ENCODE measurements at regions not wholly inside any gene's neighbourhood (a gene's known extent, or its start where the extent isn't known, plus 50 kb on each side); places are given as distances from the start of the nearest gene placed in this dataset.

- CTCF ChIA-PET (ENCODE audit: unreplicated experiment): no interaction called here
Measured at GRCh38 chr1:25066731-25067517, 136.8 kb upstream of the RUNX3 start.

GRCh38 chr1:25066256-25066655 lies 136.2 kb upstream of the RUNX3 start:
- H3K9me2 ChIP-seq (ENCODE audit: insufficient read depth, low read length): no peaks in the 10 kb centered on the region
- BruUV-seq (replicated peaks): no TSS peak
- ChIA-PET POLR2A (no interaction called here), CTCF (ENCODE audit: unreplicated experiment) (no interaction called here)
- H3K4me3 ChIP-seq (ENCODE audit: low read depth, low read length, poor library complexity, severe bottlenecking): no peak overlapping the region
- no peak overlapping the region for H3K4me2 ChIP-seq (ENCODE audit: low read length)
- DNase-seq (ENCODE audit: low spot score): no peak
- no peaks in the 10 kb centered on the region for H3K79me2 ChIP-seq (ENCODE audit: insufficient read depth, low read depth, low read length)
- no peaks in the 10 kb centered on the region for H3K36me3 ChIP-seq (ENCODE audit: insufficient read depth, low read length)
- H2AFZ ChIP-seq (ENCODE audit: low read length): no peak overlapping the region
- intact Hi-C loops (cut with micrococcal nuclease; ENCODE audit: unreplicated experiment): no loop called here
- H4K20me1 ChIP-seq (ENCODE audit: insufficient read depth, low read length): no peaks in the 10 kb centered on the region
- H3K4me1 ChIP-seq (ENCODE audit: insufficient read depth, low read length, poor library complexity, severe bottlenecking): no peaks in the 10 kb centered on the region
- H3K9me3 ChIP-seq (ENCODE audit: low read length): no peaks in the 10 kb centered on the region
- H3K27ac ChIP-seq (ENCODE audit: low read depth, low read length, poor library complexity, severe bottlenecking): no peak overlapping the region
- TF ChIP-seq EZH2phosphoT487 (IDR thresholded peaks at IDR 0.05; ENCODE audit: borderline replicate concordance, low read depth, low read length): no peak

More at GRCh38 chr1:25066731-25067517, 136.8 kb upstream of the RUNX3 start:
- Histone ChIP-seq H3K9me3 (ENCODE audit: low read length) (no peaks in the 10 kb centered on the region), H3K4me1 (ENCODE audit: insufficient read depth, low read length, poor library complexity, severe bottlenecking) (no peaks in the 10 kb centered on the region), H3K4me2 (ENCODE audit: low read length) (no peak overlapping the region), H4K20me1 (ENCODE audit: insufficient read depth, low read length) (no peaks in the 10 kb centered on the region), H3K27ac (ENCODE audit: low read depth, low read length, poor library complexity, severe bottlenecking) (no peak overlapping the region), H3K36me3 (ENCODE audit: insufficient read depth, low read length) (no peaks in the 10 kb centered on the region), H3K79me2 (ENCODE audit: insufficient read depth, low read depth, low read length) (no peaks in the 10 kb centered on the region), H2AFZ (ENCODE audit: low read length) (no peak overlapping the region), H3K4me3 (ENCODE audit: low read depth, low read length, poor library complexity, severe bottlenecking) (no peak overlapping the region), H3K9me2 (ENCODE audit: insufficient read depth, low read length) (no peaks in the 10 kb centered on the region)
- TF ChIP-seq CTCF (conservative IDR thresholded peaks at IDR 0.05; ENCODE audit: low read length): no peak
- DNase-seq (ENCODE audit: low spot score): no peak
- intact Hi-C loops (cut with micrococcal nuclease; ENCODE audit: unreplicated experiment): no loop called here
- POLR2A ChIA-PET: interaction anchor here (0.7 kb wide), 1 partner anchor 59 kb away, joined by 3 read pairs; no protein-coding TSS in a partner anchor
- no TSS peak for BruUV-seq (replicated peaks)

DNA sequence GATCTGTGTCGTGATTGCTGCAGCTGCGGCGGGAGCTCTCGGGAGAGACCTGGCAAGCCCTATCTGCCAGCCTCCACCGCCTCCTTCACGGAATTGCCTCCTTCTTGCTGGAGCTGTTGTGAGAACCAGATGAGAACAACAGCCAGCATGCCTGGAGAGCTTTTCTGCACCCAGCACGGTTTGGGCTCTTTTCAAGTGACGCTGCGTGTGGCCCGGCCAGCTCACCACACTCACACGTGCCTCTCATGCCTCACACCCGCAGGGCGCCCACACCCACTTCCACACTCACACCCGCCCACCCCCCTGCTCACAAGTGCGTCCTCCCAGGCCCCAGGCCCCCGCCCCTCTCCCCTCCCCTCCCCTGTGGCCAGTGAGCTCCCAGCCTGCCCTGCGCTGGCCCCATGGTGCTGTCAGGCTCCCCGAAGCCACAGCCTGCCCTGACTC lies 135.7 kb upstream of the RUNX3 start:
- POLR2A ChIA-PET: no interaction called here
- Histone ChIP-seq H3K27ac (ENCODE audit: low read depth, low read length, poor library complexity, severe bottlenecking) (no peak overlapping the region), H3K9me2 (ENCODE audit: insufficient read depth, low read length) (no peaks in the 10 kb centered on the region), H3K9me3 (ENCODE audit: low read length) (no peaks in the 10 kb centered on the region), H3K4me1 (ENCODE audit: insufficient read depth, low read length, poor library complexity, severe bottlenecking) (no peaks in the 10 kb centered on the region), H3K4me2 (ENCODE audit: low read length) (no peak overlapping the region), H2AFZ (ENCODE audit: low read length) (no peak overlapping the region), H3K79me2 (ENCODE audit: insufficient read depth, low read depth, low read length) (no peaks in the 10 kb centered on the region), H3K36me3 (ENCODE audit: insufficient read depth, low read length) (no peaks in the 10 kb centered on the region), H4K20me1 (ENCODE audit: insufficient read depth, low read length) (no peaks in the 10 kb centered on the region), H3K4me3 (ENCODE audit: low read depth, low read length, poor library complexity, severe bottlenecking) (no peak overlapping the region)
- intact Hi-C loops (cut with micrococcal nuclease; ENCODE audit: unreplicated experiment): no loop called here
- no TSS peak for BruUV-seq (replicated peaks)
- TF ChIP-seq CTCF (conservative IDR thresholded peaks at IDR 0.05; ENCODE audit: low read length) (no peak), EZH2phosphoT487 (IDR thresholded peaks at IDR 0.05; ENCODE audit: borderline replicate concordance, low read depth, low read length) (no peak)
- no peak for DNase-seq (ENCODE audit: low spot score)
- CTCF ChIA-PET (ENCODE audit: unreplicated experiment): no interaction called here
